Tibial nerve (tissue), 4 donors: ENCODE measurements at regions not wholly inside any gene's neighbourhood (a gene's known extent, or its start where the extent isn't known, plus 50 kb on each side); places are given as distances from the start of the nearest gene placed in this dataset.

Source experiments
- EP300 ChIP-seq, 2 donors: sonication (generic); formaldehyde crosslinking; IDR thresholded peaks; one replicate each; pipeline ENCODE4 v1.6.1; 2017; ENCODE audit warnings: antibody characterized with exemption in 2 of 2, mild to moderate bottlenecking in 1 of 2
- POLR2A ChIP-seq, 2 donors: fragments of 450-650 bp; IDR thresholded peaks; one replicate each; pipeline ENCODE4 v1.6.1; 2017; ENCODE audit warnings: antibody characterized with exemption in 2 of 2, mild to moderate bottlenecking in 2 of 2, moderate library complexity in 2 of 2
- TF ChIP-seq, protein P1 (sequence below), 5 experiments: fragments of 200-600 bp in 3 of 5; fragments of 450-650 bp in 2 of 5; sonication (generic) in 3 of 5; IDR thresholded peaks; one replicate each; pipeline ENCODE4 v1.5.1; 2016 to 2019; ENCODE audit warnings: antibody characterized with exemption in 5 of 5, mild to moderate bottlenecking in 3 of 5, moderate library complexity in 2 of 5

DNA sequence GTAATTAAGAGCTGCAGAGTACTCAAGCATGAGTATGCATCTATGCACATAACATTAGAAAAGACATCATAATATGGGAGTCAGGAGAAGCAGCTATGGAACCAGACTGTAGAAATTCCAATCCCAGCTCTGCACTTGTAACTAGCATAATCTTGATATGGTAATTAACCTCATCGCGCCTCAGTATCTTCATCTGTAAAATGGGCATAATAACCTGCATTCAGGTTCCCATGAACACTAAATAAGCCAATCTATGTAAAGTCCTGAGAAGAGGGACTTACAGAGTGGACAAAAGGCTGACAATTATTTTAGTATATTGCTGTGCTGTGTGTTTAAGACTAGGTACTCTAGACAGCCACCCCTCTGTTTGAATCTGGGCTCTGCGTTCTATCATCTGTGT, 318.9 kb upstream of the USP25 start:
- no peak for TF ChIP-seq POLR2A (IDR thresholded peaks at IDR 0.05)
- TF ChIP-seq, protein P1, sequence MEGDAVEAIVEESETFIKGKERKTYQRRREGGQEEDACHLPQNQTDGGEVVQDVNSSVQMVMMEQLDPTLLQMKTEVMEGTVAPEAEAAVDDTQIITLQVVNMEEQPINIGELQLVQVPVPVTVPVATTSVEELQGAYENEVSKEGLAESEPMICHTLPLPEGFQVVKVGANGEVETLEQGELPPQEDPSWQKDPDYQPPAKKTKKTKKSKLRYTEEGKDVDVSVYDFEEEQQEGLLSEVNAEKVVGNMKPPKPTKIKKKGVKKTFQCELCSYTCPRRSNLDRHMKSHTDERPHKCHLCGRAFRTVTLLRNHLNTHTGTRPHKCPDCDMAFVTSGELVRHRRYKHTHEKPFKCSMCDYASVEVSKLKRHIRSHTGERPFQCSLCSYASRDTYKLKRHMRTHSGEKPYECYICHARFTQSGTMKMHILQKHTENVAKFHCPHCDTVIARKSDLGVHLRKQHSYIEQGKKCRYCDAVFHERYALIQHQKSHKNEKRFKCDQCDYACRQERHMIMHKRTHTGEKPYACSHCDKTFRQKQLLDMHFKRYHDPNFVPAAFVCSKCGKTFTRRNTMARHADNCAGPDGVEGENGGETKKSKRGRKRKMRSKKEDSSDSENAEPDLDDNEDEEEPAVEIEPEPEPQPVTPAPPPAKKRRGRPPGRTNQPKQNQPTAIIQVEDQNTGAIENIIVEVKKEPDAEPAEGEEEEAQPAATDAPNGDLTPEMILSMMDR (IDR thresholded peaks at IDR 0.05): no peak
- no peak for TF ChIP-seq EP300 (IDR thresholded peaks at IDR 0.05)
